Fibroblast of pulmonary artery (primary cell): ENCODE measurements at regions not wholly inside any gene's neighbourhood (a gene's known extent, or its start where the extent isn't known, plus 50 kb on each side); places are given as distances from the start of the nearest gene placed in this dataset.

ENCODE experiments used
- DNase-seq: peaks from one replicate; pipeline ENCODE4 v3.0.0-alpha.2; 2010; ENCODE audit warnings: low read depth
- H3K4me3 ChIP-seq: replicated peaks from 2 replicates; pipeline ENCODE4 v1.5.1; 2011; ENCODE audit warnings: low read depth, mild to moderate bottlenecking, control low read depth, low read length, moderate library complexity
- CTCF ChIP-seq: IDR thresholded peaks from 2 replicates; pipeline ENCODE4 v1.5.1; 2011; ENCODE audit warnings: mild to moderate bottlenecking, control low read depth, low read length, inconsistent platforms; ENCODE audit errors: missing control alignments

DNA sequence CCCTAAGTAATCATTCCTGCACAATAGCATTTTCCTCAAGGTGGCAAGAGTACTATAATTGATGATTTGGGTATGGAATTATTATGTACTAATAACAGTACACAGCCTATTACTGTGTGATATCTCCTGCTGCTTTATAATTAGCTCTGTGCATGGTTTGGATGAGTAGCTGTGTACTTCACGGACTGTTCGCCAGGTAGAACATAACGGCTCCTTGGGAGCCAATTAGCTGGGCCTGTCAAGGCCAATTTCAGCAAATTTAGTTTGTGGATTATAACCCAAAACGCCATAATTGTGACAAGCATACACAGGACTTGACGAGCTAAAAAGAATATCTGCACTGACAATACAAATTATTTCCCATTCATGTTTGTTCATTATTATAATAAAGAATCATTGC is 1584.2 kb downstream of the SLITRK1 start:
- no peak for TF ChIP-seq CTCF
- no peak overlapping the region for H3K4me3 ChIP-seq
- no peak for DNase-seq

- H3K4me3 ChIP-seq = no peak overlapping the region
- TF ChIP-seq CTCF = no peak
- no peak for DNase-seq
Observed at GRCh38 chr13:82294226-82294625, 1588.0 kb downstream of the SLITRK1 start.

GRCh38 chr13:82292334-82292733 is 1589.9 kb downstream of the SLITRK1 start:
- no peak for DNase-seq
- TF ChIP-seq CTCF = no peak
- H3K4me3 ChIP-seq = no peak overlapping the region

DNA sequence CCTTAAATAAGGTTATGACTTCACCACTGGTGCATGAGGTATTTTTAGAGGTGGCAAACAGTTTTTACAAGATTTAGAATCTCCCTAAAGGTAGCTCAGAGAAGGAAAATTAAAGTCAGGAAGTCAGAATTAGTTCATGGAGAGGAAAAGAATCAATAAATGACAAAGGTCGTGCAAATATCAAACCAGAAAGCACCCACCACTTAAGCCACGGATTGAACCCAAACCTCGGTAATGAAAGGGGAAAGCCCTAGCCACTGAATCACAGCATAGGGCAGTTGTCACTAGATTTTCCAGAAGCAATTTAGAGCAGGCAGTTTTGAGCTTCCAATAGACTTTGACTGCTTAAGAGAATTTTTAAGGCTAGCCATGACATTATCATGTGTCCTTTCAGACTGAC is 1590.4 kb downstream of the SLITRK1 start:
- DNase-seq = no peak
- no peak overlapping the region for H3K4me3 ChIP-seq
- TF ChIP-seq CTCF = no peak

- no peak overlapping the region for H3K4me3 ChIP-seq
- no peak for DNase-seq
- no peak for TF ChIP-seq CTCF
Observed at GRCh38 chr13:82275644-82276043, 1606.6 kb downstream of the SLITRK1 start.

DNA sequence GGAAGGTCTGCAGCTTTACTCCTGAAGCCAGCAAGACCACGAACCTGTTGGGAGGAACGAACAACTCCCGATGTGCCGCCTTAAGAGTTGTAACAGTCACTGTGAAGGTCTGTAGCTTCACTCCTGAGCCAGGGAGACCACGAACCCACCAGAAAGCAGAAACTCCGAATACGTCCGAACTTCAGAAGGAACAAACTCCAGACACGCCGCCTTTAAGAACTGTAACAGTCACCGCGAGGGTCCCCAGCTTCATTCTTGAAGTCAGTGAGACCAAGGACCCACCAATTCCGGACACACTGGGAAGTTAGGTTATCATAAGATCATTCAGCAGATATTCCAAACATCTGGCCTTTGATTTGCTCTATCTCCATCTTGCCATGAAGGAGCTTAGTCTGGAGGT is 1623.0 kb downstream of the SLITRK1 start:
- TF ChIP-seq CTCF = no peak
- H3K4me3 ChIP-seq = no peak overlapping the region

DNA sequence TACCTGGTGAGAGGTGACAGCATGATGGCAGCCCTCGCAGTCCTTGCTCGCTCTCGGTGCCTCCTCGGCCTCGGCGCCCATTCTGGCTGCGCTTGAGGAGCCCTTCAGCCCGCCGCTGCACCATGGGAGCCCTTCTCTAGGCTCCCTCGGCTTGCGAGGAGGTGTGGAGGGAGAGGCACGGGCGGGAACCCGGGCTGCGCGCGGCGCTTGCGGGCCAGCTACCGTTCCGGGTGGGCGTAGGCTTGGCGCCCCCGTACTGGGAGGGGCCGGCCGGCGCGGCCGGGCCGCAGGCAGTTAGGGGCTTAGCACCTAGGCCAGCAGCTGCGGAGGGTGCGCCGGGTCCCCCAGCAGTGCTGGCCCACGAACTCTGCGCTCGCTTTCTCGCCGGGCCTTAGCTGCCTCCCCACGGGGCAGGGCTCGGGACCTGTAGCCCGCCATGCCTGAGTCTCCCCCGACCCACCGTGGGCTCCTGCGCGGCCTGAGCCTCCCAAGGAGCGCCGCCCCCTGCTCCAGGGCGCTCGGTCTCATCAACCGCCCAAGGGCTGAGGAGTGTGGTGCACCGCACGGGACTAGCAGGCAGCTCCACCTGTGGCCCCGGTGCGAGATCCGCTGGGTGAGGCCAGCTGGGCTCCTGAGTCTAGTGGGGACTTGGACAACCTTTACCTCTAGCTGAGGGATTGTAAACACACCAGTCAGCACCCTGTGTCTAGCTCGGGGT is 1624.3 kb downstream of the SLITRK1 start:
- no peak for TF ChIP-seq CTCF
- DNase-seq = no peak
- H3K4me3 ChIP-seq = no peak overlapping the region

More for the DNA sequence above, 1623.0 kb downstream of the SLITRK1 start:
- no peak for DNase-seq
